ENCODE measurements at regions not wholly inside any gene's neighbourhood (a gene's known extent, or its start where the extent isn't known, plus 50 kb on each side); places are given as distances from the start of the nearest gene placed in this dataset.

DNA sequence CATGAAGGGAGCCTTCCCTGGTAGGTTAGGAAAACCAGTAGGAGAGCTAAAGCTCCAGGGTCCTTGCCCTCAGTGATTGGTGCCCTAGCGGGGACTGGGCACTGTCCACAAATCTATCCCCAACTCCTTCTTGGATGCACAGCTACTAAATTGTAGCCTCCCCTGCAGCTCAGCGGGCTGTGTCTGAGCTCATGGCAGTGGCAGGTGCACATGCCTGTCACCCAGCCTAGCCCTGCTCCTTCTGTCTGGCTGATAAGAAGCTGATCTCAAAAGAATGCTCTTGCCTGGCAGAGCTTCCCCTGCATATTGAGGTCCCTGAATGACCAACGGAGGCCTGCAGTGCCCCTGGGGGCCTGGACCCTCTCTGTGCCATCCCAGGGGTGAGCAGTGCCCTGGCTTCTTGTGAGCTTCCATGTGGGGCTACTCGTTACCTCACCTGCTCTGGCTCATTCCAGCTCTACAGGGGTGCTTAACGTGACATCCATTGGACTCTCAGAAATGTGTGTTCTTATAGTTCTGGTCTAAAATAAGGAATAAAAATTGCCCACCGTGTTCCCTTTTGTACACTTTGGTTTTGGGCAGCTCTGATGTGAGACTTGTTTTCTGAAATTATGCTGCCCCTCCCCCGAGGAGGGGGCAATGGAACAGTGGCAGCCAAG is 59.8 kb upstream of the ANTXRL start:
- intact Hi-C loops (cut with micrococcal nuclease): loop anchor here (10.0 kb wide), 2 partner anchors 58 to 98 kb away; partner anchors contain the start of gene ANTXRL

DNA sequence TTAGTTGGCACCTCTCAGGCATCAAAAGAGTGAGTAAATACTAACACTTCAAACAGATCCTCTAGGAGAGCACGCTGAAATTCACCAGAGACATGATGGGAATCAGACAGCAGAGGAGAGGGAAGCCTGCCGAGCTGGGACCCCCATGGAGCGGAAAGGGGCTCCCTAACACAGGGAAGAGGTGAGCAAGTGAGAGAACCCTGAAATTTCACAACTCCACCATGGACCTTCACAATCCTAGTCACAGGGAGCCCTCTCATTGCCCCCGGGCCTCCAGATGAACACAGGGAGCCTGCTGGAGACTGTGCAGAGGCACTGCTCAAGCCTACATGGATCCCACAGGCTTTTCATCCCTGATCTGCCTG is 59.2 kb upstream of the ANTXRL start:
- intact Hi-C loops (cut with micrococcal nuclease): loop anchor here (10.0 kb wide), 2 partner anchors 57 to 97 kb away; partner anchors contain the start of gene ANTXRL

DNA sequence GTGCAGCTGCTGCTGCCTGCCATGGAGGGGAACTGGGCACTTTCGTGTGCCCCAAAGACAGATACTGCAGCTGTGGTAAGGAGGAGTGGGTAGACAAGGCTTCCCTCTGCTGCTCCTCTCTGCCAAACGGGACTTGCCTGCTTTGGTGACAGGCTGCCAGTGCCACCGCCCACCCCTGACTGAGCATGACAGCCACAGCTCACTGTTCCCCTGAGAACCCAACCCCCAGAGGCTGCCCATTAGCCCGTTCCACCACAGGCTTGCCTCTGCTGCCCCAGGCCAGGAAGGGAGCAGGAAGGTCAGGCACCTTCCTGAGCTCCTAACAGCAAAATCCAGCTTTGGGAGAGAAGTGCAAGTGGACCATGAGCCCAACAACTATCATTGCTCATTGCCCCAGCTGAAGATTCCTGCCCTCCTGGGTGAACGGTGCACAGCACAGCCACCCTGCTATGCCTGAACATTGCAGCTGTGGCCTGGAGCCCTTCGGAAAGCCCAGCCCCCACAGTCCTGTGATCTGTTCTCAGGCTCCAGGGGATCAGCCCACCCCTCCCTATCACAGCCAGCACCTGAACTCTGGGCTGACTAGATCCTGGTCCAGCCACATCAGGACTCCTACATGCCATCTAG is 58.7 kb upstream of the ANTXRL start:
- intact Hi-C loops (cut with micrococcal nuclease): loop anchor here (10.0 kb wide), 2 partner anchors 57 to 97 kb away; partner anchors contain the start of gene ANTXRL

- intact Hi-C loops (cut with micrococcal nuclease): loop anchor here (10.0 kb wide), 2 partner anchors 56 to 96 kb away; partner anchors contain the start of gene ANTXRL
These were observed 58.2 kb upstream of the ANTXRL start for GRCh38 chr10:46228563-46229071.

DNA sequence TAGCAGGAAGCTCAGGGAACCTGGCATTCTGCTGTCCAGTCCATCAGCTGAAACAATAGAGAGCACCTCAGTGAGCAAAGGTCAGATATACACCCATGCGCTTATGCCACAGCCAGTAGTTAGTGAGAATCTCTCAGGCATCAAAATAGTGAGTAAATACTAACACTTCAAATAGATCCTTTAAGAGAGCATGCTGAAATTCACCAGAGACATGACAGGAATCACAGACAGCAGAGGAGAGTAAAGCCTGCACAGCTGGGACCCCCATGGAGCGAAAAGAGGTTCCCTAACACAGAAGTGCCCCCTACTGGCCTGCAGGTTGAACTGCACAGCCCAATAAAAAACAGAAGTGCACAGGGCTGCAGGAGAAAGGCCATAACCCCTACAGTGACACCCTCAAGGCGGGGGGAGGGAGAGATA is 57.6 kb upstream of the ANTXRL start:
- intact Hi-C loops (cut with micrococcal nuclease): loop anchor here (10.0 kb wide), 2 partner anchors 56 to 96 kb away; partner anchors contain the start of gene ANTXRL

DNA sequence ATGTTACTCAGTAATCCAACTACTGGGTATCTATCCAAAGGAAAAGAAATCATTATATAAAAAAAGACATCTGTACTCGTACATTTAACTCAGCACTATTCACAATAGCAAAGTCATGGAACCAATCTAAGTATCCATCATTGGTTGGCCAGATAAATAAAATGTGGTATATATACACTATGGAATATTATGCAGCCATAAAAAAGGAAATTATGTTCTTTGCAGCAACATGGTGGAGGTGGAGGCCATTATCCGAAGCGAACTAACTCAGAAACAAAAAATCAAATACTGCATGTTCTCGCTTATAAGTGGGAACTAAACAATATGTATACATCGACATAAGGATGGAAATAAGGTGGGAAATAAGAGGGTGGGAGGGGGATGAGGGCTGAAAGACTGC is 56.2 kb upstream of the ANTXRL start:
- intact Hi-C loops (cut with micrococcal nuclease): no loop called here

GRCh38 chr10:46231087-46231486 is 55.7 kb upstream of the ANTXRL start:
- intact Hi-C loops (cut with micrococcal nuclease): no loop called here

GRCh38 chr10:46232084-46232483 is 54.7 kb upstream of the ANTXRL start:
- intact Hi-C loops (cut with micrococcal nuclease): no loop called here

GRCh38 chr10:46232666-46233065 is 54.1 kb upstream of the ANTXRL start:
- intact Hi-C loops (cut with micrococcal nuclease): no loop called here

- intact Hi-C loops (cut with micrococcal nuclease): no loop called here
These were observed 53.6 kb upstream of the ANTXRL start for GRCh38 chr10:46233181-46233580.

- intact Hi-C loops (cut with micrococcal nuclease): no loop called here
These were observed 52.8 kb upstream of the ANTXRL start for GRCh38 chr10:46234026-46234425.

GRCh38 chr10:46234431-46235060 is 52.3 kb upstream of the ANTXRL start:
- intact Hi-C loops (cut with micrococcal nuclease): no loop called here

DNA sequence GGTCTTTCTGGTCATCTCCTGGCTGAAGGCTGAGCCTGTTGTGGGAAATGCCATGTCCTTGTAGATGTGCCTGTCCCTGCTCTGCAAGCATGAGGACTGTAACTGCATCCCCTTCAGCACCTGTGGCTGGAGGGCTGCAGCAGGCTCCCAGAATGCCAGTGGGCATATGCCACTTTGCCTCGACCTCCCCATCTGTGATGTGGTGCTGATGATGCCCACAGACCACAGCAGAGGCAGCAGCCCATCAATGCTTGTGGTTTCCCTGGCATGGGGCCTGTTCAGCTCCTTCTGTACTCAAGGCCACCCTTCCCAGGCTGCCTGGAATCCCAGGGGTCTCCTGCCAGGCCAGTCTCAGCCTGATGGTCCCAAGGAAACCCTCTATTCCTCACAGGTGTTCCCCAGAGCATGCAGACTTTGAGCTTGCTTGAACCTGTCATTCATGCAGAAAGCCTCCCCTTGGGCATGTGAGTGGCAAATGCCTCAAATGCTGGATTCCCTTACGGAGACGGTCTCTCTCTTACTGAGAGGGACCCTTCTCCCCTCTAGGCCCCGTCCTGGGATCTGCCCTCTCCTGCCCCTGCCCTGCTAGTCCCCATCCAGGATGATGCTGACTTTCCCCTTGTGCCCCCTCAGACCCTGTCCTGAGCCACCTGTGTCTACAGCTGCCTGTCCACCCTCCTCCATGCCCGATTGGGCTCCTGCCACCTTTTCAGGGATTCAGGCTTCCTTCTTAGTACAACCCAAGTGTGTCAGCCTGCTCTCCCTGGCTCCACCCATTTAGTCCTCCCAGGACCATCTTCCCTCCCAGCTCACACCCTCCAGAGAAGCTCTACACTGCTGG is 50.9 kb upstream of the ANTXRL start:
- intact Hi-C loops (cut with micrococcal nuclease): no loop called here

GRCh38 chr10:46236546-46236887 is 50.3 kb upstream of the ANTXRL start:
- intact Hi-C loops (cut with micrococcal nuclease): no loop called here

GRCh38 chr10:46236941-46237681 is 49.7 kb upstream of the ANTXRL start:
- intact Hi-C loops (cut with micrococcal nuclease): no loop called here

Measured in T-helper 2 cell treated with Interferon-gamma antibody and Interleukin-4, amounts not matched to agents 100 ng/mL and 5 ng/mL, for 36 hours (primary cell).